ENCODE measurements at regions not wholly inside any gene's neighbourhood (a gene's known extent, or its start where the extent isn't known, plus 50 kb on each side); places are given as distances from the start of the nearest gene placed in this dataset.

DNA sequence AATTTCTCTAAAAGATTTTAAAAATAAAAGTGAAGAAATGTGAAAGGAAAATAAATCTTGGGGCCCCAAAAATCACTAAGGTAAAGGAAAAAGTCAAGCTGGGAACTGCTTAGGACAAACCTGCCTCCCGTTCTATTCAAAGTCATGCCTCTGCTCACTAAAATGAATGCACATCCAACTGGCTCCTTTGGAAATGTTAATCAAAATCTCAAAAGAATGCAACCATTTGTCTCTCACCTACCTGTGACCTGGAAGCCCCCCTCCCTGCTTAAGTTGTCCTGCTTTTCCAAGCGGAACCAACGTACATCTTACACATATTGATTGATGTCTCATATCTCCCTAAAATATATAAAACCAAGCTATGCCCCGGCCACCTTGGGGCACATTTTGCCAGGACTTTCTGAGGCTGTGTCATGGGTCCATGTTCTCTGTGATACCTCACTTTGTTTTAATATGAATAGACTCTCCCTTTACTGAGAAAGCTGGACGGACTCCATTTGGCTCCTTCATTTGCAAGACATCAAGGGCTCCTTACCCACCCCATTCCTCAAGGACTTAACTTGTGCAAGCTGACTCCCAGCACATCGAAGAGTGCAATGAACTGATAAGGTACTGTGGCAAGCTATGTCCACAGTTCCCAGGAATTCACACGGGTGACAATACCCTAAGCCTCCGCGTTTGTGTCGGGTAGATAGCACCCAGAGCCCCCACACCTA lies 164.3 kb downstream of the SMC2 start:
- TF ChIP-seq, protein P1, sequence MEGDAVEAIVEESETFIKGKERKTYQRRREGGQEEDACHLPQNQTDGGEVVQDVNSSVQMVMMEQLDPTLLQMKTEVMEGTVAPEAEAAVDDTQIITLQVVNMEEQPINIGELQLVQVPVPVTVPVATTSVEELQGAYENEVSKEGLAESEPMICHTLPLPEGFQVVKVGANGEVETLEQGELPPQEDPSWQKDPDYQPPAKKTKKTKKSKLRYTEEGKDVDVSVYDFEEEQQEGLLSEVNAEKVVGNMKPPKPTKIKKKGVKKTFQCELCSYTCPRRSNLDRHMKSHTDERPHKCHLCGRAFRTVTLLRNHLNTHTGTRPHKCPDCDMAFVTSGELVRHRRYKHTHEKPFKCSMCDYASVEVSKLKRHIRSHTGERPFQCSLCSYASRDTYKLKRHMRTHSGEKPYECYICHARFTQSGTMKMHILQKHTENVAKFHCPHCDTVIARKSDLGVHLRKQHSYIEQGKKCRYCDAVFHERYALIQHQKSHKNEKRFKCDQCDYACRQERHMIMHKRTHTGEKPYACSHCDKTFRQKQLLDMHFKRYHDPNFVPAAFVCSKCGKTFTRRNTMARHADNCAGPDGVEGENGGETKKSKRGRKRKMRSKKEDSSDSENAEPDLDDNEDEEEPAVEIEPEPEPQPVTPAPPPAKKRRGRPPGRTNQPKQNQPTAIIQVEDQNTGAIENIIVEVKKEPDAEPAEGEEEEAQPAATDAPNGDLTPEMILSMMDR (IDR thresholded peaks at IDR 0.05; ENCODE audit: insufficient read depth, low read depth, low read length) = no peak
- no peak for TF ChIP-seq EZH2 (IDR thresholded peaks at IDR 0.05; ENCODE audit: insufficient read depth, low read length)
